ENCODE measurements at regions not wholly inside any gene's neighbourhood (a gene's known extent, or its start where the extent isn't known, plus 50 kb on each side); places are given as distances from the start of the nearest gene placed in this dataset.

- H3K9ac ChIP-seq (ENCODE audit: low read depth, low read length, poor library complexity, severe bottlenecking), result no peak overlapping the region
- H3K9me2 ChIP-seq (replicated peaks; ENCODE audit: low read depth, low read length), result no peaks in the 10 kb centered on the region
- TF ChIP-seq EZH2phosphoT487 (IDR thresholded peaks at IDR 0.05; ENCODE audit: borderline replicate concordance), result no peak
- TF ChIP-seq CTCF (conservative IDR thresholded peaks at IDR 0.05; ENCODE audit: low read length), result no peak
Observed at GRCh38 chr2:6545336-6545735, 320.4 kb downstream of the CMPK2 start.

GRCh38 chr2:6545795-6546194, 319.9 kb downstream of the CMPK2 start:
- no peaks in the 10 kb centered on the region for H3K27me3 ChIP-seq (ENCODE audit: insufficient read depth, low read length, poor library complexity, severe bottlenecking)
- no peaks in the 10 kb centered on the region for H3K36me3 ChIP-seq (ENCODE audit: insufficient read depth, low read length)
- no peaks in the 10 kb centered on the region for H3K4me1 ChIP-seq (ENCODE audit: insufficient read depth, low read length, poor library complexity, severe bottlenecking)
- H3K79me2 ChIP-seq (ENCODE audit: insufficient read depth, low read length), result no peaks in the 10 kb centered on the region
- H3K9me2 ChIP-seq (replicated peaks; ENCODE audit: low read depth, low read length), result no peaks in the 10 kb centered on the region
- H3F3A ChIP-seq (ENCODE audit: low read depth), result no peaks in the 10 kb centered on the region
- H2AFZ ChIP-seq (ENCODE audit: low read length), result no peak overlapping the region
- no peak overlapping the region for H3K9ac ChIP-seq (ENCODE audit: low read depth, low read length, poor library complexity, severe bottlenecking)
- no peaks in the 10 kb centered on the region for H4K20me1 ChIP-seq (ENCODE audit: insufficient read depth, low read length, poor library complexity, severe bottlenecking)
- no peak overlapping the region for H3K4me3 ChIP-seq (ENCODE audit: low read length, poor library complexity, severe bottlenecking)
- no peaks in the 10 kb centered on the region for H3K9me3 ChIP-seq (ENCODE audit: insufficient read depth, low read depth, low read length)
- TF ChIP-seq CTCF (conservative IDR thresholded peaks at IDR 0.05; ENCODE audit: low read length) (no peak), EZH2phosphoT487 (IDR thresholded peaks at IDR 0.05; ENCODE audit: borderline replicate concordance) (no peak)
- H3K4me2 ChIP-seq (ENCODE audit: low read depth, low read length, poor library complexity, severe bottlenecking), result no peak overlapping the region

More at GRCh38 chr2:6545336-6545735, 320.4 kb downstream of the CMPK2 start:
- Histone ChIP-seq H2AFZ (ENCODE audit: low read length) (no peak overlapping the region), H3K36me3 (ENCODE audit: insufficient read depth, low read length) (no peaks in the 10 kb centered on the region), H3K4me2 (ENCODE audit: low read depth, low read length, poor library complexity, severe bottlenecking) (no peak overlapping the region), H3K4me3 (ENCODE audit: low read length, poor library complexity, severe bottlenecking) (no peak overlapping the region), H3K4me1 (ENCODE audit: insufficient read depth, low read length, poor library complexity, severe bottlenecking) (no peaks in the 10 kb centered on the region), H4K20me1 (ENCODE audit: insufficient read depth, low read length, poor library complexity, severe bottlenecking) (no peaks in the 10 kb centered on the region), H3K9me3 (ENCODE audit: insufficient read depth, low read depth, low read length) (no peaks in the 10 kb centered on the region), H3K79me2 (ENCODE audit: insufficient read depth, low read length) (no peaks in the 10 kb centered on the region), H3F3A (ENCODE audit: low read depth) (no peaks in the 10 kb centered on the region), H3K27me3 (ENCODE audit: insufficient read depth, low read length, poor library complexity, severe bottlenecking) (no peaks in the 10 kb centered on the region)

- Histone ChIP-seq H3K9ac (ENCODE audit: low read depth, low read length, poor library complexity, severe bottlenecking) (no peak overlapping the region), H3K79me2 (ENCODE audit: insufficient read depth, low read length) (no peaks in the 10 kb centered on the region), H3K9me2 (replicated peaks; ENCODE audit: low read depth, low read length) (no peaks in the 10 kb centered on the region), H3K4me2 (ENCODE audit: low read depth, low read length, poor library complexity, severe bottlenecking) (no peak overlapping the region), H3K4me3 (ENCODE audit: low read length, poor library complexity, severe bottlenecking) (no peak overlapping the region), H3K9me3 (ENCODE audit: insufficient read depth, low read depth, low read length) (no peaks in the 10 kb centered on the region), H2AFZ (ENCODE audit: low read length) (no peak overlapping the region), H3K36me3 (ENCODE audit: insufficient read depth, low read length) (no peaks in the 10 kb centered on the region), H4K20me1 (ENCODE audit: insufficient read depth, low read length, poor library complexity, severe bottlenecking) (no peaks in the 10 kb centered on the region), H3F3A (ENCODE audit: low read depth) (no peaks in the 10 kb centered on the region), H3K4me1 (ENCODE audit: insufficient read depth, low read length, poor library complexity, severe bottlenecking) (no peaks in the 10 kb centered on the region), H3K27me3 (ENCODE audit: insufficient read depth, low read length, poor library complexity, severe bottlenecking) (no peaks in the 10 kb centered on the region)
- no peak for TF ChIP-seq CTCF (conservative IDR thresholded peaks at IDR 0.05; ENCODE audit: low read length)
- TF ChIP-seq EZH2phosphoT487 (IDR thresholded peaks at IDR 0.05; ENCODE audit: borderline replicate concordance), result no peak
Observed at GRCh38 chr2:6554466-6554865, 311.2 kb downstream of the CMPK2 start.

Measured in Loucy (cell line).